Activated T-cell treated with anti-CD3 and anti-CD28 coated beads for 1 hour (primary cell): ENCODE measurements at regions not wholly inside any gene's neighbourhood (a gene's known extent, or its start where the extent isn't known, plus 50 kb on each side); places are given as distances from the start of the nearest gene placed in this dataset.

Experiments used
- DNase-seq: peaks from one replicate; pipeline ENCODE4 v3.0.0-alpha.2; 2020; ENCODE audit warnings: low read depth

DNA sequence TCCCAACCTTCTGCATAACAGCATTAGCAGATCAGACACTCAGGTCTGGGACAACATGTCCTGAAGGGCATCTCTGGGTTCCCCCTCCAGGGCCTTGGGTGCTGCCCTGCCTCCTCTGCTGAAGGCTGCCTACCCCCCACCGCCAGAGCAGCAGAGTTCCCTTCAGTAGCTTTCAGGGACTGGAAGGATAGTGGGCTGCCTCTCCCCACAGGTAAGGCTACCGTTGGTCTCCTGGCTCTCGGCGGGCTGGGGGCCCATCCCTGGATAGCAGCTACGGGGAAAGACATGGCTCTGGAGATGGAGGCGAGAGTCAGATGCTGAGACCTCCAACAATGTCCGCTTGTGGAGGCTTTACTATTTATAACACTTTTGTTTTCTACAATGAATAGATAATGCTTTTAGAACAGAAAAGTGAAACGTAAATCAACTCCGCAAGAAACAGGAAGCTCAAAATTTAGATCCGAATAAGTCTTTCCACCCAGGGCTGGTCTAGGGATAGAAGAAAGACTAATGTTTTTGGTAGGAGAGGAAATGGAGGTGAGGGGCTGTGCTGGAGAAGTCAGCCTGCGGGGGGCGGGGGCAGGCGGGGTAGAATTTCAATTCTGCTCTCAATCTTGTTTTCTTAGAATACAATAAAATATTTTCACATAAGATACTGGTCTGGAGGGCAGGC lies 58.4 kb downstream of the ARL4C start:
- DNase-seq = no peak

DNA sequence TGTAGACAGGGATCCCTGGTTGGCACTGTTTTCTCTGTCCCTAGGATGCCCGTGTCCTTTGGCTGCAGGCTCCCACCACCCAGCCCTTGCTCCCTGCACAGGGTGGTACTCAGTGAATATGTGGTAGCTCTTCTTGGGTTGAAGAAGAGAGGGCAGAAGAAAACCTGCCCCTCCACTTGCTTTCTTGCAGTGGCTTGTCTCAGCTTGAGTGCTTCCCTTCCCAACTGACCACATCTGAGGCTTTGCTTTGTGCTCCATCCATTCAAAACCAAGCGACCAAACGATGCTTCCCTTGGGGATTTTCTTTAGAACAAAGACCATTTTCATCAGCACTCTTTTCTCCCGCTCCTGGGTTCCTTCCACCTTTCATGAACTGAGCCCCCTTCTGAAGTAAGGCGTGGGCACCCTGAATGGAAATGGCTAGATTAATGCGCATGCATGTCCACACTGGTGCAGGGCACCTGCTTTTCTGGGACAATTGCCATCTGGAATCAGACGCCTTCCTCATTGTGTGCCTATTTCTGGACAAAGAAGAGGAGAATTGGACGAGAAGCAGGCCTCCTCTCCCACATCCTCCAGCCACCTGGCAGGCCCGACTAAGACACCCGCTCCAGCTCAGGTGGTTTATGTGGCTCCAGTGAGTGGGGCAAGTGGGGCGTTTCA lies 59.1 kb downstream of the ARL4C start:
- DNase-seq = no peak

DNA sequence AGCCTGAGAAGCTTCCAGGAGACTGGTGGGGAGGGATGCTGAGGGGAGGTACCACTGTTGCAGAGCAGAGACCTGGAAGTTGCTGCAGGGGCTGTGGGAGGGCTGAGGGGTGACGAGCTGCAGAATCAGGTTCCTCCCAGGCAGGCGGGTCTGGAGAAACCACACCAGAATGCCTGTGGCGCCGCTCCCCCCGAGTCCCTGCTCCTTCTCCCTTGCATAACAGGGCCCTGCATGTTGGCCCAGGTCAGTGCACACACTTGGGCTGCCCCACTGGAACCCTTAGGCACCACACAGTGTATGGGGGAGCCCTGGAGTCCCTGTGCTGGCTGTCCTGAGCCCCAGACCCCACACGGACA lies 60.4 kb downstream of the ARL4C start:
- no peak for DNase-seq

GRCh38 chr2:234435836-234436481 lies 60.9 kb downstream of the ARL4C start:
- DNase-seq = no peak

- DNase-seq = no peak
Observed at GRCh38 chr2:234433201-234433600, 63.7 kb downstream of the ARL4C start.

DNA sequence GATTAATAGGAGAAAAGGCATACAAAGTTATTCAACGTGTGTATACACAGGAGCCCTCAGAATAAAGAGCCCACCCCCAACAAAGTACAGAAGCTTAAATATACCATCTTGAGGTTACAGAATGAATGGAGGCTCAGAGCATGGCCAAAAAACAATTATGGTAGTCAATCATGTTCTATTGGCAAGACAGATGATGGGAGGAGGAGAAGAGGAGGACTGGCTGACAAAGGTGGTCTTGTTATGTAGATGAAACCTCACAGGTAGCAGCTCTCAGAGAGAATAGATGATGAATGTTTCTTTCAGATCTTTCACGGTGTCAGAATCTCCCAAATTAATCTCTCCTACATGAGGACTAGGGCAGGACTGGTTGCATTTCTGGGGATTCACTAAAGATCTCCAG lies 66.0 kb downstream of the ARL4C start:
- no peak for DNase-seq

GRCh38 chr2:234429265-234429664 lies 67.6 kb downstream of the ARL4C start:
- DNase-seq = no peak

DNA sequence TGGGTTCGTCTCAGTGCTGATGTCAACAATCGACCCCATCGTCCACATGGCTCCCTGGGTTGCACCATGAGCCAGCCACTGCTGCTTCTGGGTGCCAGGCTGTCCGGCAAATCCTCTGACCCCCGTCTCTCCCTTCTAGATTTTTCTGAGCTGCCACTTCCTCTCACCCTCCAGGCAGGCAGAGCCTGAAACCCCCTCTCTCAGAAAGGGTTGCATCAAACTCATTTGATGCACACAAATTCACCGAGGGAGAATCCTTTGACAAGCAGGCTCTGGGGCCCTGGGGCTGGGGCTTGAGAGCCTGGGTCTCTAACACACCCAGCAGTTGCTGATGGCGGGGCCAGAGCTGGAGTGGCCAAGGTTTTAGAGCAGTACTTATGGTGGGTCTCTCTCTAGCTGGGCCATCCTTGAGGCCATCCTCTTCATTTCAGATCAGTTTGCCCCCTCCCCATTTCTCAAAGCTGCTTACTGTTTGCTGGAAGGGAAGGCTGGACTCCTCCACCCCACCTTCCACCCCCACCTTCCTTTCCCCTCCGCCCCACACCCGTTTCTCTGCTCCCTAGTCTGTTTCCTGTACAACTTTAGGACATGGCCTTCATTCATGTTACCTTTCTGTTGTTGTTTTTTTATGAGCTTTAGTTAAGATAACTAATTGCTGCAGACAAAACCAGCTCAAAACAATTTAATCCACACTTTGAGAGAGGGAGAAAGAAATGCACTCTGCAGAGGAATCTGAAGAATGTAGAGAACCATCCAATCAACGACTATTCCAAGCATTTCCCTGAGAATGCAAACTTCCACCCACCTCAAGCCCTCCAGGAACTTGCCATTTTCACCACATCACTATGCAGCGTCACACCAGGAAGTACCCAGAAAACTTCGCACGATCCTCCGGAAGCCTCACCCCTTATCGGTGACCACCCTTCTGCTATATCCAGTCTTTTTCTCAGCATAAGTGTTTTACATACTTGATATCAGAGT lies 69.5 kb downstream of the ARL4C start:
- DNase-seq = no peak

DNA sequence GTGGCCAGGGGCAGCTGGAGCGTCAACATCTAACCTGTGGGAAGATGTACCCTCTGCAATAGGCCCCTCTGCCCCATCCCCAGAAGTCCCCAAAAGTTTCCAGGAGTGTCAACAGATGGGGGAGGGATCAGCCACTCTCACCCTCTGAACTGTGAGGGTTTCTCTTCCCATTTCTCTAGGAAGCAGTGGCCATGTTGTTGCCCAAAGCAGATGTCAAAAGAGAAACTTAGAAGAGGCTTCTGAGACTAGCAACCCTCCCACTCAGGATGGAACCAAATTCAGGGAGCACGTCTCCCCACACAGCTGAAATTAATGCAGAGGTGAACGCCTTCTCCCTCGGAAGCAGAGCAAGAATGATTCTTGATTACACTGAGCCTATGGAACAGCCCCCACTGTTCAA lies 70.3 kb downstream of the ARL4C start:
- no peak for DNase-seq

GRCh38 chr2:234425639-234426603 lies 71.0 kb downstream of the ARL4C start:
- DNase-seq = peak; percentile 63

DNA sequence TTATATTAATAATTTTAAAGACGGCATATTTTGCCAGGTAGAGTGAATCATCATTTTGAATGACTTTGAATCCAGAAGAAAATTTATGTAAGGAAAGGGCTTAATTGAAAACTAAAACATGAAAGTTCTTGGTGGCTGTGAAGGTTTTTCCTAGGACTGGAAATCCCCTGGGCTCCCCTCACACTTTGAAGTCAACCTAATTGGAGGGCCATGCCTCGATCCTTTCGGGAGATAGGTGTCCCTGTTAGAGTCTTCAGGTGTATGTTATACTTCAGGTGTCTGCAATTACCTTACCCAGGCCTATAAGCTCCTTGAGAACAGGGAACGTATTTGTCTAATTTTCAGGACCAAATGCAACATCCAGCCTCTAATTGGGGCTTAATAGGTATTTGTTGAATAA lies 73.0 kb downstream of the ARL4C start:
- no peak for DNase-seq

- DNase-seq = peak; percentile 35
Observed at GRCh38 chr2:234422981-234423431, 73.9 kb downstream of the ARL4C start.

DNA sequence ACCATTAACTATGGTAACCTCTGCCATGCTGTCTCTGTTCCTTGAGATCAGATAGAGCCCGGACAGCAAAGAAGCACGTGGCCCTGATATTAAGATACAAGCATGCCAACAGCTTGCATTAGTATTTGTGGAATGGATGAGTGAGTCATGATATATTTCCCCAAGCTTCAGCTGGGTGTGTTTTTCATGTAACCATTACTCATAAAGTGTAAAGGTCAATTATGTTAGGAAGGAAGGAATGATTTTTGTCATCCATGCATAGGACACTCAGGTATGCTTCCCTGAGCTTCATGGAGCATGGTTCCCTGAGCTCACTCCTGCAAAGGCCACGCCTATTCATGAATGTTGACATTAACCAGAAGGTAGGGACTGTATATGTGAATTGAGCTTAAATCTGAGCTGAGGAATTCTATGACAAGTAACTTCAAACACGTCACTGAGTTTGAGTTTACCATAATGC lies 74.6 kb downstream of the ARL4C start:
- no peak for DNase-seq

DNA sequence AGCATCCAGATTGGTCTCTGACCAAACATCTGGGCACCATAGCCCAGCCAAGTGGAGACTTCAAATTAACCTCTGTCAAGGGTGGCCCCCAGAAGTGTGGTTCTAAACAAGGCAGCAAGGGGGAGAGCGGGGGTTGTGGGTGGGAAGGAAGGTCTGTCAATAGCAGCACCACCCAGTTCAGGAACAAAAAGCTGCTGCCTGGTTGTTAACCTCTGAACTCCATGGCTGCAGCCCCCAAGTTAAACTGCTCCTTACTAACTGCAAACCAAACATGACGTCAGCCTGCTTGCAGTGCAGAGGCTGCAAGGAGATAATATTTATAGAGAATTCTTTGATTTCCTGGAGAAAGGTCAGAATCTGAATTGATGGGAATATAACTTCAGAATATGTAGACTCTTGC lies 76.5 kb downstream of the ARL4C start:
- DNase-seq = no peak

GRCh38 chr2:234419726-234420125 lies 77.2 kb downstream of the ARL4C start:
- DNase-seq = no peak

GRCh38 chr2:234415706-234416105 lies 81.2 kb downstream of the ARL4C start:
- no peak for DNase-seq

DNA sequence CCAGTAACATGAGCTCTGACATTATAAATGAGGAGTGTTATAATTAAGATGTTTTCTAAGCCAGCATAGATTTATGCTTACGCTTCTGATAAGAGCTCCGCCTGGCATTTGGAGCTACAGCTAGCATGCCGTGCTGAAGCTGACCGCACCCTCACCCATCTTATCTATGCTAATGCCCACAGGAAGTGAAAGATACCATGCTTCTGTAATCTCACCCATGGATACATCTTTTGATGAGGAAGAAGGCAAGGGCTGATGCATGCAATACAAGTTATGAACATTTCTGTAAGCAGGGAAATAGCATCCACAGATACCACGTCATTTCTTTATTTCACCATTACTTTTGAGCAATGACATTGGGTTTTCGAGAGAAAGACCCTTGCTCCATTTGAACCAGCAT lies 82.3 kb downstream of the ARL4C start:
- no peak for DNase-seq

- no peak for DNase-seq
Observed at GRCh38 chr2:234412726-234413125, 84.2 kb downstream of the ARL4C start.

DNA sequence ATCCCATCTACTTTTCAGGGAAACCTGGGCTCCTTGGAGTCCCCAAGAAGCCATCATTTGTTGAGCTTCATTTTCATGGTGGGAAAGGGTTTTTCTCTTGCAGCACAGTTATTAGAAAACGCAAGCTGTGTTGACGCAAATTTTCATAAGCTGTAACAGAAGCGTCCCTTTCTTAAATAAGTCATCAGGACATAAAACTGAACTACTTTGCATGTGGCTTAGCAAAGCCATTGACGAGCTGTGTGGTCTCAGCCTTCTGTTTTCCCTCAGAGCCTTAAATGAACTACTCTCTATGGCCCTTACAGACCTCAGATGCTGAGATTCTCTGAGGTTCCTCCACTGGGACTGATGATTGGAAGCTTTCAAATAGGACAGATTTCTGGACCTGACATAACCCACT lies 85.1 kb downstream of the ARL4C start:
- DNase-seq = no peak

DNA sequence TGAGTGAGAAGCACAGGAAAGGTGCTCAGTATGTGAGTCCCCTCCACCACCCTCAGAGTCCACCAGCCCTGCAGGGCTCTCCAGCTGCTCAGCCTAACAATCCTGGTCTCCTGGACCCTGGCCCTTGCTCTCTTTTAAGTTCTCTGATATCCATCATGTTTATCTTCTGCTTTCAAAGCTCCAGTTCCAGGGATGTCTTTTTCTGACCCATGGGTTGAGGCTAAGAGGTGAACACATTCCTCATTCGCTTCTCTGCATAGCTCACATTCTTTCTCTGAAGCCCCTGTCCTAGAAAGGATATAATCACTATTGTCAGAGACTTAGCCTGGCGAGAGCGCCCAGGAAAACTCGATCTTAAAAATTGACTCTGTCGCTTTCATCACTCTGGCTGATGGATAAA lies 86.4 kb downstream of the ARL4C start:
- no peak for DNase-seq

DNA sequence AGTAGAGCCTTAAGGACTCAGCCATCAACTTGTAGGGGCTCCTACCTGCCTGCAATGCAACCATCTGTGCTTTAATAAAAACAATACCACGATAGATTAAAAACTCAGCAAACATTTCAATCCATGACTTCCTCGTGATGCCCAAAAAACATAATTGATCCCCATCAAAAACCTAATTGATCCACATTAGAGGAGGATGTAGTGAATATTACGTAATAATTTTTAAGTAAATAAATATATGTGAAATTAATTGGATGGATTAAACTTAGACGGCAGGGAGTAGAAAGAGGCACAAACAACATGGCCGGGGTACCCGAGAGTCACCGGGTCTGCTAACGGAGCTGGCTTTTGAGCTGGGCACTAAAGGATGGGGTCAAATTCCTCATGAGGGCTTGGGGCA lies 87.3 kb downstream of the ARL4C start:
- DNase-seq = no peak
